ENCODE measurements at regions not wholly inside any gene's neighbourhood (a gene's known extent, or its start where the extent isn't known, plus 50 kb on each side); places are given as distances from the start of the nearest gene placed in this dataset.

- Histone ChIP-seq H3K4me1 (no peaks in the 10 kb centered on the region), H3K36me3 (no peaks in the 10 kb centered on the region), H3K27ac (no peak overlapping the region), H3K27me3 (no peaks in the 10 kb centered on the region), H3K4me3 (no peak overlapping the region), H3K9me3 (no peaks in the 10 kb centered on the region)
- no peak for TF ChIP-seq POLR2A (IDR thresholded peaks at IDR 0.05)
- TF ChIP-seq CTCF (IDR thresholded peaks at IDR 0.05): no peak
- no peak for DNase-seq (ENCODE audit: extremely low spot score in 2 of 2)
- intact Hi-C loops (cut with DNase I): no loop called here
Measured at GRCh38 chr3:66574091-66574490, 73.3 kb upstream of the LRIG1 start.

- no peak for DNase-seq (ENCODE audit: extremely low spot score in 2 of 2)
- Histone ChIP-seq H3K9me3 (no peaks in the 10 kb centered on the region), H3K27me3 (no peaks in the 10 kb centered on the region), H3K4me1 (no peaks in the 10 kb centered on the region), H3K4me3 (no peak overlapping the region), H3K27ac (no peak overlapping the region), H3K36me3 (no peaks in the 10 kb centered on the region)
- intact Hi-C loops (cut with DNase I): no loop called here
- TF ChIP-seq POLR2AphosphoS5 (IDR thresholded peaks at IDR 0.05; ENCODE audit: insufficient read depth in 1 of 2, low read depth in 1 of 2) (no peak), POLR2A (IDR thresholded peaks at IDR 0.05) (no peak), CTCF (IDR thresholded peaks at IDR 0.05) (no peak)
Measured at GRCh38 chr3:66577426-66578203, 76.8 kb upstream of the LRIG1 start.

GRCh38 chr3:66581256-66581655 is 80.4 kb upstream of the LRIG1 start:
- intact Hi-C loops (cut with DNase I): no loop called here
- no peak for DNase-seq (ENCODE audit: extremely low spot score in 2 of 2)
- TF ChIP-seq POLR2A (IDR thresholded peaks at IDR 0.05): no peak
- no peak for TF ChIP-seq CTCF (IDR thresholded peaks at IDR 0.05)
- TF ChIP-seq POLR2AphosphoS5 (IDR thresholded peaks at IDR 0.05; ENCODE audit: insufficient read depth in 1 of 2, low read depth in 1 of 2): no peak
- H3K4me1 ChIP-seq: no peaks in the 10 kb centered on the region
- H3K27ac ChIP-seq: no peak overlapping the region
- no peaks in the 10 kb centered on the region for H3K27me3 ChIP-seq
- H3K4me3 ChIP-seq: no peak overlapping the region
- no peaks in the 10 kb centered on the region for H3K9me3 ChIP-seq
- no peaks in the 10 kb centered on the region for H3K36me3 ChIP-seq

GRCh38 chr3:66582721-66583423 is 82.0 kb upstream of the LRIG1 start:
- intact Hi-C loops (cut with DNase I): no loop called here
- Histone ChIP-seq H3K9me3 (no peaks in the 10 kb centered on the region), H3K4me1 (no peaks in the 10 kb centered on the region), H3K27ac (no peak overlapping the region), H3K36me3 (no peaks in the 10 kb centered on the region), H3K4me3 (no peak overlapping the region), H3K27me3 (no peaks in the 10 kb centered on the region)
- DNase-seq (ENCODE audit: extremely low spot score in 2 of 2): no peak
- no peak for TF ChIP-seq CTCF (IDR thresholded peaks at IDR 0.05)
- TF ChIP-seq POLR2A (IDR thresholded peaks at IDR 0.05): no peak
- TF ChIP-seq POLR2AphosphoS5 (IDR thresholded peaks at IDR 0.05; ENCODE audit: insufficient read depth in 1 of 2, low read depth in 1 of 2): no peak

- H3K4me1 ChIP-seq: no peaks in the 10 kb centered on the region
- H3K27me3 ChIP-seq: no peaks in the 10 kb centered on the region
- no peak for TF ChIP-seq CTCF (IDR thresholded peaks at IDR 0.05)
- no peak for TF ChIP-seq POLR2A (IDR thresholded peaks at IDR 0.05)
- TF ChIP-seq POLR2AphosphoS5 (IDR thresholded peaks at IDR 0.05; ENCODE audit: insufficient read depth in 1 of 2, low read depth in 1 of 2): no peak
- no peaks in the 10 kb centered on the region for H3K9me3 ChIP-seq
- no peak overlapping the region for H3K27ac ChIP-seq
- no peak overlapping the region for H3K4me3 ChIP-seq
- no peak for DNase-seq (ENCODE audit: extremely low spot score in 2 of 2)
- intact Hi-C loops (cut with DNase I): no loop called here
- H3K36me3 ChIP-seq: no peaks in the 10 kb centered on the region
Measured at GRCh38 chr3:66583424-66584040, 82.7 kb upstream of the LRIG1 start.
